ENCODE measurements at regions not wholly inside any gene's neighbourhood (a gene's known extent, or its start where the extent isn't known, plus 50 kb on each side); places are given as distances from the start of the nearest gene placed in this dataset.
A peak's percentile ranks its signal among the peaks of the same experiment; 100 is the strongest.

GRCh38 chr6:90403489-90404381 lies 107.1 kb upstream of the BACH2 start:
- peak; percentile 13 for DNase-seq (ENCODE audit: low spot score)

DNA sequence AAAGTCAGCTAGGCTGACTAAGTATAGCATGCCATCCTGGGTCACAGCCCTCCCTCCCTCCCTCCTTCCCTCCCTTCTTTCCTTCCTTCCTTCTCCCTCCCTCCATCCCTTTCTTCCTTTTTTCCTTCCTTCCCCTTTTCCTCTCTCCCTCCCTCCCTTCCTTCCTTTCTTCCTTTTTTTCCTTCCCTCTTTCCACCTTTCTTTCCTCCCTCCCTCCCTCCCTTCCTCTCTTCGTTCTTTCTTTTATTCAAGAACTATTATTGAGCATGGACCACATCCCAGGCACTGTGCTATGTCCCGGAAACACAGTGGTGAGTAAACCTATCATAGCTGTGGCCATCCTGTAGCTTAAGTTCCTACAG lies 106.2 kb upstream of the BACH2 start:
- no peak for DNase-seq (ENCODE audit: low spot score)

- DNase-seq (ENCODE audit: low spot score), result no peak
These were observed 105.5 kb upstream of the BACH2 start for GRCh38 chr6:90401933-90402830.

DNA sequence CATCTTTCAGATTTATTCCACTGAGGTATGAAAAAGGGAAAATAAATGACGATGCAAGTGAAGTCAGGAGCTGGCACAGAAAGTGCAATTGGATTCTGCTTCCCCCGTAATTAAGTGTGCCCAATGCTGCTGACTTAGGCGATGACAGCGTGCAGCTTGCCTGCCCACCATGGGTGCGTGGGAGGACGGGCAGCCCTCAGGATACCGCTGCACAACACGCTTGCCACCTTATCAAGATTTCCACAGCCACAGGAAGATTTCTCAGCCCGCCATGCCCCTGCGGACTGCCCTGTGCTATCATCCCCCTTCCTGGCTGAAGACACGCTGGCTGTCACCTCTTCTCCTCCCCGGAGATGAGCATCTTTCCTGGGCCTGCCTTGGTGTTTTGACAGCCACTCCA lies 103.3 kb upstream of the BACH2 start:
- no peak for DNase-seq (ENCODE audit: low spot score)

- DNase-seq (ENCODE audit: low spot score), result no peak
These were observed 101.5 kb upstream of the BACH2 start for GRCh38 chr6:90397929-90398674.

DNA sequence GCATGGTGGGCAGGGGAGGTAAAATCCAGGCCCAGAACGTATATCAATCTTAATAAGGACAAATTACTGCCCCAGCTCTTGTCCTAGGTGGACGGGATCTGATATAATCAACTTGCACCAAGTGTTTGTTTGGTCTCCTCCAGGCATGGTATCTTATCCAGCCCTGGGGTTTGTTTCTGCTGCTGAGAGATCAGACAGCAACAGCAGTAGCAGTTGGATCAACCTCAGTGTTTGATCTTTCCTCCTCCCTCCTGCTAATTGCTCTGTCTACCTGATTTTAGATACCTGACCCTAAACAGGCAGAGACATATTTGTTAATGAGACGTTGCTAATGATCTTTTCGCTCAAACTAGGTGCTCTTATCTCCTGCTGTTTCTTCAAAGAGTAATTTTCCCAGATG lies 100.4 kb upstream of the BACH2 start:
- DNase-seq (ENCODE audit: low spot score), result no peak

GRCh38 chr6:90393232-90393884 lies 96.7 kb upstream of the BACH2 start:
- DNase-seq (ENCODE audit: low spot score), result peak; percentile 73

DNA sequence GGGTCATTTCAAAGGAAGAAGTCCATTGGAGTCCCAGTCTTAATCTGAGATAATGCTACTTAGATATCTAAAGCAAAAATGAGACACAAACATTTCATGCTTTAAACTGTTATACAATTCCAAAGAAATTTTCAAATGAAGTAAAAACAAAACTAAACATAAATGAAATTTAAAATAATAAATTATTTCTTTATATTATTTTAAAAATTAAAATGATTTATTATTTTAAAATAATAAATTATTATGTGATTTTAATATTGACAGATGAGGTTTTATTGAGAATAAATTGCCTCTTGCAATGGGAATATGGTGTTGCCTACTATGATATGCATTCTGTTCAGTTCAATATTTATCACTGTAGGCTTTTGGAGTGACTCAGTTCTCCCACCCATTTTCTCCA lies 93.7 kb upstream of the BACH2 start:
- DNase-seq (ENCODE audit: low spot score), result no peak

DNA sequence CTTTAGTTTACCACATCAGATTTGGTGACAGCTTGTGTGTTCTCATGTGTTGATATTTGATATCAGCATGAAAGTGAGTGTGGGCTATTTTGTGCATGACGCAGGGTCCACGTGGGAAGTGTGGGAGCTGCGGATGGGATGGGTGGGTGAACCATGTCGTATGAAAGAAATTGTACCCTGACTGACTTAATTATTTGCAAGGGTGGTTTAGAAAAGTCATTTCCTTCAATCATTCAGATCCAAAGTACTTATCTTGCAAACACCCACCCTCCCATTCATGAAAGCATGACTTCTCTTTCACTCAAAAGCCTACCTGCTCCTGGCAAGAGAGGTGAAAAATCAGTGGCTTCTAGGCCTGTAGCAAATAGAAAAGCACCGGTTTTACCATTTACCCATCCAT lies 91.8 kb upstream of the BACH2 start:
- no peak for DNase-seq (ENCODE audit: low spot score)

- DNase-seq (ENCODE audit: low spot score), result no peak
These were observed 91.2 kb upstream of the BACH2 start for GRCh38 chr6:90387826-90388225.

- no peak for DNase-seq (ENCODE audit: low spot score)
These were observed 90.7 kb upstream of the BACH2 start for GRCh38 chr6:90387383-90387775.

DNA sequence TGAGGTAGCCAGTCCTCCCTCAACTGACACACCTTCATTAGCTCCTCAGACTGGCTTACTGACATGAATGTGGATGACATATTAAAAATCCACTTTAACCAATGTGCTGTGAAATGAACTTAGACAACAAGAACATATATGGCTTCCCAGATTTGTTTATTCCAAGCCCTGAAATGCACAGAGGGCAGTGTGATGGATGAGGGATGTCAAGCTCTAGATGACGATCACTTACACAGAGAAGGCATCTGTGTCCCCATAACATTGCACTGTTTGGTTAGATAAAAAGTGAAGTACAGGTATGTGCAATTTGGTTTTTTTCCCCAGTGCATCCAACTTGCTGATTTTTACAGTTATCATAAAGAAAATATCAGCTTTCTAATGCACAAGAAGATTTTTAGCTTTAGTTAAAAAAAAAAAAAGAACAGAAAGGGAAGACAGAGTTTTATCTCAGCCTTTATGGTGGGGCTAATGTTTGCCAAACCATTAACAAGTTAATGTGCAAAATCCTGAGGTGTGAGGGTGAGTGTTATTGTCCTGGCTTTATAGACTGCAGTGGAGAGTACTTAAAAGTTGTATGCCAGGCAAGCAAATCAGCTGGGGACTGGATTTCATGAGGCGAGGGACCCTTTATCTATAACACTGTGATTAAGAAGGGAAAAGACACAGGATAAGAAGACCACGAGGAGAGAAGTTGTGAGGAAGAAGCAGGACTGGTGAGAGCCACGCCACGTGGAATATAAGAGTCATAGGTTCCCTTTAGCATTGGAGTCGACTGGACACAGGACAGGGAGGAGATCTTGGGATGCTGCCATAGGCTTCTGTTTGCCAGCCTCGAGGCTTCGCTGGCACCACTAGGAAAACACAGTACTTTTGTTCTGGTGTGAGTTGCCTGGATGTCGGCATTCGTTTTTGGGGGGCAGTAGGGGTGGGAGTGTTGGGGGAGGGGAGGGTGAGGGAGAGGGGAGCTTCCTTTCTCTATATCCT lies 90.0 kb upstream of the BACH2 start:
- no peak for DNase-seq (ENCODE audit: low spot score)

DNA sequence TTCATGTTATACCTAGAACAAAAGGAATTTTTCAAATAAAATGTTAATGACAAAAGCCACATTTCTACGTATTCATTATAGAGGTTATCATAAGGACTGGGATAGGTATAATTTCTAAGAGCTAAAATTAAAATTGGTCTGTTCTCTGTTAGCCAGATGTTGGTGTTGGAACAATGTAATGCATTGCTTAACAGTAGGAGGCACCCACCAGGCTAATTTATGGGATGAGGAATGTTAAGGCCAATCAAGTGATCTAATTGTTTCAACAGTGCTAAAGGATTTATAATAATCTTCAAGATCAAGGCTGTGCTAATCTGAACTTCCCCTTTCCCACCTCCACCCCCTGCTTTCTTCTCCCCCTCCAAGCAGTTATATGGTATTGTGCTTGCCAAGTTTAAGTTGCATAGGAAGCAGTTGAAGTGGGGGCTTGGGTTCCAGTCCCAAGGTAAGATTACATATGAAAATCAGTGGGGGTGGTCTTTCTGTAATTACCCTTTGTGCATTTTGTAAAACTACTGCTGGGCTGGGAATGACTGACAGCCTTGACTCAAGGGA lies 89.2 kb upstream of the BACH2 start:
- no peak for DNase-seq (ENCODE audit: low spot score)

GRCh38 chr6:90384720-90385119 lies 88.1 kb upstream of the BACH2 start:
- DNase-seq (ENCODE audit: low spot score), result no peak

GRCh38 chr6:90383196-90383822 lies 86.7 kb upstream of the BACH2 start:
- DNase-seq (ENCODE audit: low spot score), result no peak

DNA sequence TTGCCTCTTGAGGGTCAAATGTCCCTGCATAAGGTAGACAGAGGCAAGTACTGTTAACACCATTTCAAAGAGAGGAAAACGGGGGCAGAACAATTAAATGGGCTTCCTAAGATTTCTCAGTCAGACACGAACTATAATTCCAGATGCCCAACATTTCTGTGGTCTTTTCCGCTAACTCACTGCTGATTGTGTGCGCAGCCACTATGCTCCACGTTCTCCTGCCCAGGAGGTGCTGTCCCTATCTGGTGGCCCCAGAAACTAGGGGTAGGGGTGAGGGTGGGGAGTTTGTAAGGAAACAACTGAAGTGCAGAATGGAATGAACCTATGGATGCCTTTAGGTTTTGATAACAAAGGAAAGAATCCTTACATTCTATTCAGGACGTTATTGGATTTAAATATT lies 86.1 kb upstream of the BACH2 start:
- DNase-seq (ENCODE audit: low spot score), result no peak

GRCh38 chr6:90375681-90376439 lies 79.2 kb upstream of the BACH2 start:
- DNase-seq (ENCODE audit: low spot score), result peak; percentile 65

DNA sequence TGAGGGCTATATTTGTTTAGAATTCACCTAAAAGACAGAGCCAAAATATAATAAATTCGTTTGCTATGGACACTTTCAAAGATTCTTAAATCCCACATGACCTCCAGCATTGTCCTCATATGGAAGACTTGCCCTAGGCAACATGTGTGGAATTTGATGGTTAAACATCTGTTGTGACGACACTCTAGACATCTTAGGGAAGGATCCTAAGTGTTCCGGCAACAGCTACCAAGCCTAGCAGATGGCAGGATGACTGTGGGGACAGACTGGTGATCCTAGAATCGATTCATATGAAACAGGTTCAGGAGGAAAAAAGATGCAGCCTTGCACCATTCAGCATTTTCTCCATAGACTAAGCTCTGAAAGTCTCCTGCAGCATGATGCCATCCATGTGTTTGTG lies 77.6 kb upstream of the BACH2 start:
- peak; percentile 20 for DNase-seq (ENCODE audit: low spot score)

DNA sequence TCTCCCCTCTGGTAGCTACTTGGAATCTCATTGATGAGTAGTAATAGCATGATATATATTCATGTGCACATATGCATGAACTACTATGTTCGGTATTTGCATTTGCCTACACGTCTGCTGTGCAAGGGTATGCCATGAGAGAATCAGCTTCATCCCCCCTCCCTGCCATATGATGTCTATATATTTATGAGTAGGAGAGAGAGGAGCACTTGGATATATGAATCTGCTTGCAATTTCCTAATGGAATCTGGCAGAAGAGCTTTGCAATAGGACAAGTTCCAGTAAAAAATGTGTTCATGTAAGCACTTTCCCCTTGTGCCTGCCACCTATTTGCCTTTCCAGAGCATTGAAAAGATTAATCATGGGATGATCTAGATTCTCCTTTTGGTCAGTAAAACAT lies 76.2 kb upstream of the BACH2 start:
- no peak for DNase-seq (ENCODE audit: low spot score)

Data from AG08395 (cell line).